Neural cell (in vitro differentiated cells): ENCODE measurements at regions not wholly inside any gene's neighbourhood (a gene's known extent, or its start where the extent isn't known, plus 50 kb on each side); places are given as distances from the start of the nearest gene placed in this dataset.

Experiments used
- EP300 ChIP-seq: fragments of 450-650 bp; conservative IDR thresholded peaks from 2 replicates; pipeline ENCODE4 v1.6.1; 2014; ENCODE audit warnings: antibody characterized with exemption, mild to moderate bottlenecking, moderate library complexity; ENCODE audit not compliant: poor library complexity, severe bottlenecking
- EZH2 ChIP-seq: fragments of 200-600, 300-800 bp; shearing (Covaris generic), sonication (generic); IDR thresholded peaks from 2 replicates; pipeline ENCODE4 v1.6.1; 2014; ENCODE audit warnings: antibody characterized with exemption, low read length, borderline replicate concordance, mild to moderate bottlenecking; ENCODE audit not compliant: insufficient read depth, poor library complexity, severe bottlenecking
- POLR2AphosphoS5 ChIP-seq: IDR thresholded peaks from 2 replicates; pipeline ENCODE4 v1.6.1; 2012
- SMC3 ChIP-seq: fragments of 450-650 bp; conservative IDR thresholded peaks from 2 replicates; pipeline ENCODE4 v1.6.1; 2014; ENCODE audit warnings: antibody characterized with exemption, mild to moderate bottlenecking, moderate library complexity; ENCODE audit not compliant: poor library complexity
- TF ChIP-seq, protein P1 (sequence below): IDR thresholded peaks from 2 replicates; pipeline ENCODE4 v1.6.1; 2012; ENCODE audit warnings: borderline replicate concordance
- TF ChIP-seq, protein P2 (sequence below): fragments of 450-650 bp; IDR thresholded peaks from 2 replicates; pipeline ENCODE4 v1.5.1; 2014; ENCODE audit warnings: antibody characterized with exemption, mild to moderate bottlenecking, moderate library complexity; ENCODE audit not compliant: poor library complexity, severe bottlenecking

DNA sequence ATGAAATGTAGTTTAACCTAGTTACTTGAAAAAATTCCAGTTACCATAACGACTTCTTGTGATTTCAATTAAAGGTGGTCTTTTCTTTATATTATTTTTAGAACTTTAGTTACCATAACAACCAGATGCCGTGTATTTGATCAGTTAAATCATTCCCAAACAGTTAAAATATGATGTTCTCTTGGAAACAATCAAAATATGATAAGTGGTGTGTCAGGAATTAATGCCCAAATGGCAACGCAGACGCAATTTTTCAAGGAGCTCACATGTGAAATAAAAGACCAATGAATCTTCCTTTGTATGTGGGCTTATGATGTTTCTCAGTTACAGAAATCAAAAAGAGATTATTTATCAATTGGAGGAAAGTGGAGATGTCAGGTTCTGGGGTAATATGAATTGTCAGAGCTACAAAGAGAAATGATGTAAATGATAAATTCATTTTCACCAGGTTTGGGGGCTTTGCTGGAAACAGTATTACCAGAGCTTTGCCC, 189.1 kb upstream of the PARD3B start:
- TF ChIP-seq, protein P1, sequence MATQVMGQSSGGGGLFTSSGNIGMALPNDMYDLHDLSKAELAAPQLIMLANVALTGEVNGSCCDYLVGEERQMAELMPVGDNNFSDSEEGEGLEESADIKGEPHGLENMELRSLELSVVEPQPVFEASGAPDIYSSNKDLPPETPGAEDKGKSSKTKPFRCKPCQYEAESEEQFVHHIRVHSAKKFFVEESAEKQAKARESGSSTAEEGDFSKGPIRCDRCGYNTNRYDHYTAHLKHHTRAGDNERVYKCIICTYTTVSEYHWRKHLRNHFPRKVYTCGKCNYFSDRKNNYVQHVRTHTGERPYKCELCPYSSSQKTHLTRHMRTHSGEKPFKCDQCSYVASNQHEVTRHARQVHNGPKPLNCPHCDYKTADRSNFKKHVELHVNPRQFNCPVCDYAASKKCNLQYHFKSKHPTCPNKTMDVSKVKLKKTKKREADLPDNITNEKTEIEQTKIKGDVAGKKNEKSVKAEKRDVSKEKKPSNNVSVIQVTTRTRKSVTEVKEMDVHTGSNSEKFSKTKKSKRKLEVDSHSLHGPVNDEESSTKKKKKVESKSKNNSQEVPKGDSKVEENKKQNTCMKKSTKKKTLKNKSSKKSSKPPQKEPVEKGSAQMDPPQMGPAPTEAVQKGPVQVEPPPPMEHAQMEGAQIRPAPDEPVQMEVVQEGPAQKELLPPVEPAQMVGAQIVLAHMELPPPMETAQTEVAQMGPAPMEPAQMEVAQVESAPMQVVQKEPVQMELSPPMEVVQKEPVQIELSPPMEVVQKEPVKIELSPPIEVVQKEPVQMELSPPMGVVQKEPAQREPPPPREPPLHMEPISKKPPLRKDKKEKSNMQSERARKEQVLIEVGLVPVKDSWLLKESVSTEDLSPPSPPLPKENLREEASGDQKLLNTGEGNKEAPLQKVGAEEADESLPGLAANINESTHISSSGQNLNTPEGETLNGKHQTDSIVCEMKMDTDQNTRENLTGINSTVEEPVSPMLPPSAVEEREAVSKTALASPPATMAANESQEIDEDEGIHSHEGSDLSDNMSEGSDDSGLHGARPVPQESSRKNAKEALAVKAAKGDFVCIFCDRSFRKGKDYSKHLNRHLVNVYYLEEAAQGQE = peak; percentile 65
- TF ChIP-seq, protein P2, sequence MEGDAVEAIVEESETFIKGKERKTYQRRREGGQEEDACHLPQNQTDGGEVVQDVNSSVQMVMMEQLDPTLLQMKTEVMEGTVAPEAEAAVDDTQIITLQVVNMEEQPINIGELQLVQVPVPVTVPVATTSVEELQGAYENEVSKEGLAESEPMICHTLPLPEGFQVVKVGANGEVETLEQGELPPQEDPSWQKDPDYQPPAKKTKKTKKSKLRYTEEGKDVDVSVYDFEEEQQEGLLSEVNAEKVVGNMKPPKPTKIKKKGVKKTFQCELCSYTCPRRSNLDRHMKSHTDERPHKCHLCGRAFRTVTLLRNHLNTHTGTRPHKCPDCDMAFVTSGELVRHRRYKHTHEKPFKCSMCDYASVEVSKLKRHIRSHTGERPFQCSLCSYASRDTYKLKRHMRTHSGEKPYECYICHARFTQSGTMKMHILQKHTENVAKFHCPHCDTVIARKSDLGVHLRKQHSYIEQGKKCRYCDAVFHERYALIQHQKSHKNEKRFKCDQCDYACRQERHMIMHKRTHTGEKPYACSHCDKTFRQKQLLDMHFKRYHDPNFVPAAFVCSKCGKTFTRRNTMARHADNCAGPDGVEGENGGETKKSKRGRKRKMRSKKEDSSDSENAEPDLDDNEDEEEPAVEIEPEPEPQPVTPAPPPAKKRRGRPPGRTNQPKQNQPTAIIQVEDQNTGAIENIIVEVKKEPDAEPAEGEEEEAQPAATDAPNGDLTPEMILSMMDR = no peak
- TF ChIP-seq EP300 (peak; percentile 55), POLR2AphosphoS5 (no peak), EZH2 (no peak), SMC3 (no peak)
